Stomach (tissue), 4 donors: ENCODE measurements at regions not wholly inside any gene's neighbourhood (a gene's known extent, or its start where the extent isn't known, plus 50 kb on each side); places are given as distances from the start of the nearest gene placed in this dataset.

Experiments
- POLR2A ChIP-seq, 4 donors: fragments of 450-650 bp; IDR thresholded peaks; one replicate each; pipeline ENCODE4 v1.6.1; 2016; ENCODE audit warnings: antibody characterized with exemption in 4 of 4, control low read depth in 2 of 4, mild to moderate bottlenecking in 1 of 4, moderate library complexity in 1 of 4
- POLR2AphosphoS5 ChIP-seq, 3 donors: sonication (generic); formaldehyde crosslinking; IDR thresholded peaks; one replicate each; pipeline ENCODE4 v1.6.1; 2016; ENCODE audit warnings: antibody characterized with exemption in 3 of 3
- TF ChIP-seq, protein P1 (sequence below), 7 experiments: fragments of 450-650 bp in 4 of 7; fragments of 200-600 bp in 3 of 7; sonication (generic) in 3 of 7; IDR thresholded peaks; one replicate each; pipeline ENCODE4 v1.5.1; 2016 to 2019; ENCODE audit warnings: antibody characterized with exemption in 7 of 7, control low read depth in 2 of 7, mild to moderate bottlenecking in 1 of 7

DNA sequence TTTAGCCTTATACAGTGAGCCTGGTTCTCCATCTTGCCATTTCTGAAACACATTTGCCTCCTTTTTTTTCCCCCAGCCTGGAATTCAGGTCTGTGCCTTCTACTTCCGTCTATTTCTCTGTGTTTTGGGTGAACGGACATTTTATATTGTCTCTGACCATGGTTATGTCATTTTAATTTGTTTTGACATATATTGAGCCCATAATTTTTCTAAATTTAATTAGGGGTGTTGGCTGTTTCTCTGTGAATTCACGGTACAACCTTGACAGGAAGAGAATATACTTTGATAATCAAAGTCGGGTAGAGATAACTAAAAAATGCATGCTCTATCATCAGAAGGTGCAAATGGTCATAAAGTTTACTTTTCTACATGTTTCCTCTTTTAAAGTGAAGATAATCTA, 361.4 kb downstream of the VGLL3 start:
- TF ChIP-seq, protein P1, sequence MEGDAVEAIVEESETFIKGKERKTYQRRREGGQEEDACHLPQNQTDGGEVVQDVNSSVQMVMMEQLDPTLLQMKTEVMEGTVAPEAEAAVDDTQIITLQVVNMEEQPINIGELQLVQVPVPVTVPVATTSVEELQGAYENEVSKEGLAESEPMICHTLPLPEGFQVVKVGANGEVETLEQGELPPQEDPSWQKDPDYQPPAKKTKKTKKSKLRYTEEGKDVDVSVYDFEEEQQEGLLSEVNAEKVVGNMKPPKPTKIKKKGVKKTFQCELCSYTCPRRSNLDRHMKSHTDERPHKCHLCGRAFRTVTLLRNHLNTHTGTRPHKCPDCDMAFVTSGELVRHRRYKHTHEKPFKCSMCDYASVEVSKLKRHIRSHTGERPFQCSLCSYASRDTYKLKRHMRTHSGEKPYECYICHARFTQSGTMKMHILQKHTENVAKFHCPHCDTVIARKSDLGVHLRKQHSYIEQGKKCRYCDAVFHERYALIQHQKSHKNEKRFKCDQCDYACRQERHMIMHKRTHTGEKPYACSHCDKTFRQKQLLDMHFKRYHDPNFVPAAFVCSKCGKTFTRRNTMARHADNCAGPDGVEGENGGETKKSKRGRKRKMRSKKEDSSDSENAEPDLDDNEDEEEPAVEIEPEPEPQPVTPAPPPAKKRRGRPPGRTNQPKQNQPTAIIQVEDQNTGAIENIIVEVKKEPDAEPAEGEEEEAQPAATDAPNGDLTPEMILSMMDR (IDR thresholded peaks at IDR 0.05), result no peak
- no peak for TF ChIP-seq POLR2A (IDR thresholded peaks at IDR 0.05)
- no peak for TF ChIP-seq POLR2AphosphoS5 (IDR thresholded peaks at IDR 0.05)
